ENCODE measurements at regions not wholly inside any gene's neighbourhood (a gene's known extent, or its start where the extent isn't known, plus 50 kb on each side); places are given as distances from the start of the nearest gene placed in this dataset.
"Not testable (repeated sequence)": the region's sequence is repeated elsewhere in the genome, so short reads cannot be mapped to it uniquely, and the experiment has no call there.

DNA sequence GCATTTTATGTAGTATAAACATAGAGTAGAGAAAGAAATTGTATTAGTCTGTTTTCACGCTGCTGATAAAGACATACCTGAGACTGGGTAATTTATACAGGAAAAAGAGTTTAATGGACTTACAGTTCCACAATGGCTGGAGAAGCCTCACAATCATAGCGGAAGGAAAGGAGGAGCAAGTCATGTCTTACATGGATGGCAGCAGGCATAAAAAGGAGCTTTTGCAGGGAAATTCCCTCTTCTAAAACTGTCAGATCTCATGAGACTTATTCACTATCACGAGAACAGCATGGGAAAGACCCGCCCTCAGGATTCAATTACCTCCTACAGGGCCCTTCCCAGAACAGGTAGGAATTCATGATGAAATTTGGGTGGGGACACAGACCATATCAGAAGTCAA lies 98.1 kb downstream of the ARRDC3 start:
- DNase-seq (ENCODE audit: low spot score) = not testable (repeated sequence)

DNA sequence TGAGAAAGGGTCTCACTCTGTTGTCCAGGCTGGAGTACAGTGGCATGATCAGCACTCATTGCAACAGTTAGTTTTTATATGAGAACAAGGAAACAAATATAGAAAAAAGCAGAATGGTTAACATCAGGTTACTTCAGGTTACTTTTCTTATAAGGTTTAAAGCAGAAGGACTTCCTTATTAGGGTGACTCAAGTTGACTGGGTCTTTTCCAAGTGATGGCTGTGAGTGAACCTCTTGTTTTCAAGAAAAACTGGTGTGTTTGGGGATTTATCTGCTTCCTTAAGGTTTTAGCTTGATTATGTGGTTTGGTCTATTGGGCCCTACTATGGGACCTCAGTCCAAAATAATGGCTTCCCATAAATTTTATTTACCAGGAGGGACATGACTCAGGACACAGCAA lies 99.2 kb downstream of the ARRDC3 start:
- DNase-seq (ENCODE audit: low spot score) = no peak

DNA sequence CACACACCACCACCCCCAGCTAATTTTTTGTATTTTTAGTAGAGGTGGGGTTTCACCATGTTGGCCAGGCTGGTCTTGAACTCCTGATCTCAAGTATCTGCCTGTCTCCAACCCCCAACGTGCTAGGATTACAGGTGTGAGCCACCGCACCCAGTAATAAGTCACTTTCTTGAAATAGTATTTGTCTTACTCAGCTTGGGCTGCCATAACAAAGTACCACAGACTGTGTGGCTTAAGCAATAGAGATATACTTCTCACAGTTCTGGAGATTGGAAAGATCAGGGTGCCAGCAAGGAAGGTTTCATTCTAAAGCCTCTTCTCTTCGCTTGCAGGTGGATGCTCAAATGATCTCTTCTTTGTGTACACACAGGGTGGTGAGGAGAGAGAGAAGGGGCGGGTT lies 99.8 kb downstream of the ARRDC3 start:
- no peak for DNase-seq (ENCODE audit: low spot score)

DNA sequence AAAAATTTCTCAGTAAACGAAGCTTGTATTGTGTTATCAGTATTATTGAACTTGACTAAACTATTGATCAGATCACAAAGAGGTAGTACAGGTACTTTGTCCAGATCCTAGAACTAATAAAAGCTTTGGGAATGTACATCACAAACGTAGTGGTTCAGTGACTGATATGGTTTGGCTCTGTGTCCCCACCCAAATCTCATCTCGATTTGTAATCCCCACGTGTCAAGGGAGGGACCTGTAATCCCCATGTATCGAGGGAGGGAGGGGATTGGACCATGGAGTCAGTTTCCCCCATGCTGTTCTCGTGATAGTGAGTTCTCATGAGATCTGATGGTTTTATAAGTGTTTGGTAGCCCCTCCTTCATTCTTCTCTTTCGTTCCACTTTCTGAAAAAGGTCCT lies 100.9 kb downstream of the ARRDC3 start:
- DNase-seq (ENCODE audit: low spot score) = no peak

DNA sequence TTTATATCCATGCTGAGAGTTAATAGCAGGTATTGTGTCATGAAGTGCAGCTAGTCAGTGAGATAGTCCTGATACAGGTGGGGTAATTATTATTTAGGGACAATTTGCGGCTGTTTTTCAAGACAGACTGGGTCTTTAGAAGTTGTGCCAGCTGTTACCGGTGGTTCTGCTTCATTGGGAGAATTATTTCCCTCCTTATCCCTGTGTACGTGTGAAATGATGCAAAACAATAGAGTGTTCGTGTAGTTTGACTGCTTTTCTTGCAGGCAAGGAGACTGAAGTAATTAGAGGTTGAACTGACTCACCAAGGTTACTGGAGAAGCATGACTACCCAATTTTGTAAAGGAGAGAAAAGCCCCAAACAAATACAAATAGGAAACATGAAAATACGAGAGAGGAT lies 101.7 kb downstream of the ARRDC3 start:
- DNase-seq (ENCODE audit: low spot score) = no peak

DNA sequence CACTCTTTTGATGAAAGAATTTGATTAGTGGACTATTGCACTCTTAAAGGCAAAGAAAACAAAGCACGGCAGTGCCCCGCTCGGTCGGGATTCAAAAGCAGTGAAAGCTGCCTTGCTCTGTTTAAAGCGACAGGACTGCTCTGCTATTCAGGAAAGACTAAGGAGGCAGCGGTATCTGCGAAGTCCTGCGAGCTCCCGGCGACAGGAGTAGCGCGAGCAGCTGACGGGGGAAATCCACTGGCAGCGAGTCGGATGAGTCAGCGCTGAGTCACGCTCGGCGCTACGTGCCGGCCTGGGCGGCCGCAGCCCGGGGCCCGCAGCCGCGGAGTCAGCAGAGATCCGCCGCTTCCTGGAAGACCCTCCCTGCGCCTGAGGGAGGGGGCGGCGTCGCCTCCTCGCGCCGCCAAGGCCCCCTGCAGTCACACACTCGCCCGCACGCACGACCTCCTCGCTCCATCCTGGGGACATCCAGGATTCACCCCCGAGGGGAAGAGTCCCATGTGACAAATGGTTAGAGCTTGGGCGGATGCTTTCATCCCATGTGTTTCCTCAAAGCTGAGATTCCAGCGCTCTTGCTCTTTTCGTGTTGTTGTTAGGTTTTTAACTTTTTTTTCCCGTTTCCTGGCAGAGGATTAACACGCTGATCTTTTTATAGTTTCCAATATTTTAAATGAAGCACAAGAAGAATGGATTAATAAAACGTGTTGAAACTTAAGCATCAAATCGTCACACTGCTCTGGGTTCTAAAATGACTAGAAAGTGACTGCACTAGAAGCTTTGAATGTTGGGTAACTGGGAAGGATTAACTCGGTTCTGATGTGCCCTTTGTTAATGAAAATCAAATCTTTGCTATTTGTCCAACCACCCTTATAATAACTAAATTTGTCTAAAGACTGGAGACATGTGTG lies 102.5 kb downstream of the ARRDC3 start:
- peak; percentile 93 for DNase-seq (ENCODE audit: low spot score)

DNA sequence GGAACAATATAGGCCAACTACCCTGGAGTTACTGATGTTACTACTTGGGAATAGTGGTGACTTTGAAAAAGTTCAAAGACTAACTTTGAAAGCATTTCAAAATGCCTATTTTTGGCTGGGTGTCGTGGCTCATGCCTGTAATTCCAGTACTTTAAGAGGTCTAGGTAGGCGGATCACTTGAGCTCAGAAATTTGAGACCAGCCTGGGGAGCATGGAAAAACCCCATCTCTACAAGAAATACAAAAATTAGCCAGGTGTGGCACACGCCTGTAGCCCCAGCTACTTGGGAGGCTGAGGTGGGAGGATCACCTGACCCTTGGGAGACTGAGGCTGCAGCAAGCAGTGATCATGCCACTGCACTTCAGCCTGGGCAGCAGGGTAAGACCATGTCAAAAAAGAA lies 105.3 kb downstream of the ARRDC3 start:
- DNase-seq (ENCODE audit: low spot score) = no peak

DNA sequence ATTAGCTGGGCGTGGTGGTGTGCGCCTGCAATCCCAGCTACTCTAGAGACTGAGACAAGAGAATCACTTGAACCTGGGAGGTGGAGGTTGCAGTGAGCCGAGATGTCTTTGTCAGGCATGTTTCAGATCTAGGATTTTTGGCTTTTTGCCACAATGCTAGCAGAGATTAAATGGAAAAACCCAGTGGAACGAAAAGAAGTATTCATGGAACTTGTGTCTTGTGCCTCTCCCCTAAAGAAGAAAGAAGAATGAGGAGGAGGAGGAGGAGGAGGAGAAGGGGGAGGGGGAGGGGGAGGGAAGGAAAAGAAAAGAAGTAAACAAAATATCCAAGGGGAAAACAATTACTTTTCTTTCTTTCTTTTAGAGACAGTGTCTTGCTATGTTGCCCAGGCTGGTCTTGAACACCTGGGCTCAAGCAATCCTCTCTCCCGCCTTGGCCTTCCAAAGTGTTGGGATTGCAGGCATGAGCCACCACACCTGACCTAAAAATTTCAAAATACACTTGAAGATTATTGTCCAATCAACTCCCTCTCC lies 106.0 kb downstream of the ARRDC3 start:
- DNase-seq (ENCODE audit: low spot score) = no peak

DNA sequence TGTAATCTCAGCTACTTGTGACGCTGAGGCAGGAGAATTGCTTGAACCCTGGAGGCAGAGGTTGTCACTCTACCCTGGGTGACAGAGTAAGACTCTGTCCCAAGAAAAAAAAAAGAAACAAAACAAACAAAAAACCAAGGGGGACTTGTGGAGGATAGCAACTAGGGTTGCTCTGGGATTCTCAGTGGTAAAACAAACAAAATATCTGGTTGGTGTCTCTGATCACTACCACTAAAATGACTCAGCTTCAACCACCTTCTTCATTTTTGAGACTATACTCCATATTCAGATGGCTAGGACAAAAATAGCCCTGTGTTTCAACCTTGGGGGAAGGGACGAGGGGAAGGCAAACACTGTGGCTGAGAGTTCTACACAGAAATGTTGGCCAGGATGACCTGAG lies 110.3 kb downstream of the ARRDC3 start:
- DNase-seq (ENCODE audit: low spot score) = no peak

DNA sequence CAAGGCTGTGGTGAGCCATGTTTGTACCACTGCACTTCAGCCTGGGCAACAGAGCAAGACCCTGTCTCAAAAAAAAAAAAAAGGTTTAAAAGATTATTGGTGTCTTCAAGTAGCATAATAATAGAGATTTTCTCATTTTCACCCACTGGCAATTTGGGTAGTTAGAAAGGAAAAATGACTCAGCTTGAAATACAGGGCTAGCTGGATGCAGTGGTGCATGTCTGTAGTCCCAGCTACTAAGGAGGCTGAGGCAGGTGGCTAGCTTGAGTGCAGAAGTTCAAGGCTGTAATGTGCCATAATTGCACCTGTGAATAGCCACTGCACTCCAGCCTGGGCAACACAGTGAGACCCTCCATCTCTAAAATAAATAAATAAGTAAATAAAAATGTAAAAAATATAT lies 111.1 kb downstream of the ARRDC3 start:
- no peak for DNase-seq (ENCODE audit: low spot score)

DNA sequence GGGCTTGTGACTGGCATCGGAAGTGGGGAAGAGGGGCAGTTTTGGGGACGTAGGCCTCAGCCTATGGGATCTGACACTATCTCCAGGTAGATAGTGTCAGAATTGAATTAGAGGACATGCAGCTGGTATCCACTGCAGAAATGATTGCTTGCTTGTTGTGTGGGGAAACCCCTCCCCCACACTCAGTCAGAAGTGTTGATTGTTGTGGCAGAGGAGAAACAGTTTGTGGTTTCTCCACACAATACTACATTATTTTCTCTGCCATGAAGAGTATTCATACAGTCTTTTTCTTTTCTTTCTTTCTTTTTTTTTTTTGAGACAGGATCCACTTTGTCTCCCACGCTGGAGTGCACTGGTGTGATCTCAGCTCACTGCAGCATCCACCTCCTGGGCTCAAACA lies 113.9 kb downstream of the ARRDC3 start:
- peak; percentile 23 for DNase-seq (ENCODE audit: low spot score)

DNA sequence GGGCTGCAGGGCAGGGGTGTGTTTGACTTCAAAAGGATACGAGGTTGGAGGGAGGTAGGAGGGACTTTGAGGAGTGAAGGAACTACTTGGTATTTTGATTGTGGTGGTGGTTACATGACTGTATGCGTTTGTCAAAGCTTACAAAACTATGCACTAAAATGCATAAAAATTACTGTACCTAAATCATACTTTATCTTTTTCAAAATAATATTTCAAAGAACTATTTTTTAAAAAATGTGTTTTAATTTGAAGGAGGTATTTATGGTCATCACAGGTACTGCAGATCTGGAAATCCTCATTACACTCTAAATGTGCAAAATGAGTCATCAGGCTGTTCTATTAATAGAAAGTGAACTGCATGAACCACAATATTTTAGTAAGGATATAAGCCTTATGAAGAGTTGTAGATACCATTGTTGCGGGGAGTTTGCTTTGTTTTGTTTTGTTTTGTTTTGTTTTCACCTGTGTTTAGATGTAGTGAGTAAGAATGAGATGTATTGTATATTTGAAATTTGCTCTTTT lies 116.9 kb downstream of the ARRDC3 start:
- no peak for DNase-seq (ENCODE audit: low spot score)

DNA sequence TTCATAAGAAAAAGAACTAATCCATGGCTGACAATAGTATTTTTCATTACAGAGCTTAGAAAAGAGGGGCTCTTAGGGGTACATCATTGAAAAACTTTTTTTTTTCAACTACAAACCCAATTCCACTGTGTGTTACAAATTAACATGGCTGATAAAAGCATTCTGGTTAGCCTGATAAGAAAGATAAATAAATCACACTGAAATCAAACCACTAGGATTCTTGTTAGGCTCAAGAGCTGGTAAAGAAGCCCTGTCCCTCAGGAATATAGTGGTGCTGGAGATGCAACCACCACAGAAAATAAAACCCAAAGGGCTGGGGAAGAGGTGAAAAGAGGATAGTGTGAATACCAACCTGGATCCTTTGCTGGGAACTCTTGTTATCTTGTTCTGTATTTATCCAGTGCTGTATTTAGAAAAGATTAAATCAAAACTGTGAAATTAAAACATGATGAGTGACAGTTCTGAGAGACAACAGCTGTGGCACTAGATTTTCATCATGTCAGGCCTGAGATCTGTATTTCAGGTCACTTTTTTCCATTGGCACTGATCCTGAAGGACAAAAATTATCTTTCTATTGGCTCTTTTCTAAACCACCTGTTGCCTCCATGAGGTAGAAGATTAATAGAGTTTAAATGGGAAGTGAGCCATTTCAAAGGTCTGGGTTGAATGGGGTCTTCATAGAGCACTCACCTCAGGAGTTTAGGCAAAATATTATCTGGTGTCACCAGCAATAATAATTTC lies 118.6 kb downstream of the ARRDC3 start:
- DNase-seq (ENCODE audit: low spot score) = peak; percentile 18

DNA sequence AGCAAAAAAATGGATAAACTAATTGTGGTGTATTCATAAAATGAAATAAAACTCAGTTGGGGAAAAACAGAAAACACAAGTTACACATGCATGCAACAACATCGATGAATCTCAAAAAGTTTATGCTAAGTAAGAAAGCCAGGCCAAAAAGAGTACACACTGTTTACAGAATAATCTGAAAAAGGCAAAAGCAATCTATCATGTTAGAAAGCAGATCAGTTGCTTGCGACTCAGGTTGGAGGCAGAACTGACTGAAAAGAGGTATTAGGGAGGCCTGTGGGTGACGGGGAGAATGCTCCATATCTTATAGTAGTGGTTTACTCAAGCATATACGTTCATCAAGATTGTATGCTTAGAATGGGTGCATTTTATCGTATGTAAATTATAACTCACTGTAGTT lies 119.2 kb downstream of the ARRDC3 start:
- no peak for DNase-seq (ENCODE audit: low spot score)

DNA sequence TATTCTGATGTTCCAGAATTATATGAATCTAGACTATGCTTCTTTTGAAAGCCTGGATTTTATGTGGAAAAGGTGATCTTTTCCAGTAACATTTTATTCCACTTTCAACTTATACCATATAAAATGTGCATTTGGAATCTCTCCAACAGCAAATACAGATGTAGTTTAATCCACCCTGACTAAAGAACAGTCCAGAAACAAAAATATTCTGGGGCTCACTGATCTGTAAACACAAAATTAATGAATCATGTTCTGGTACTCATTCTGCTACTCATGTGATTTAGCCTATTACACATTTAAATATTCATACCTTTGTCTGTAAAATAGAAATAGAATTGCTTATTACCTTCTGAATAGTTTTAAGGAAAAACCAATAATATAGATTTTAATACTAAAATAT lies 125.8 kb downstream of the ARRDC3 start:
- DNase-seq (ENCODE audit: low spot score) = no peak

DNA sequence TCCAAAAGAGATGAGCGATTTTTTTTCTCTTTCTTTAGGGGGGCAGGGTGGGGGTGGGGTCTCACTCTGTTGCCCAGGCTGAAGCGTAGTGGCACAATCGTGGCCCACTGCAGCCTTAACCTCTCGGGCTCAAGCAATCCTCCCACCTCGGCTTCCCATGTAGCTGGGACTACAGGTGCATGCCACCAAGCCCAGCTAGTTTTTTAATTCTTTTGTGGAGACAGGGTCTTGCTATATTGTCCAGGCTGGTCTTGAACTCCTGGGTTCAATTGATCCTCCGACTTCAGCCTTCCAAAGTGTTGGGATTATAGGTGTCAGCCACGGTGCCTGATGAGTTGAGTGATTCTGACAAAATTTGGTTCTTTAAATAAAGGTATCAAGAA lies 127.0 kb downstream of the ARRDC3 start:
- DNase-seq (ENCODE audit: low spot score) = no peak

DNA sequence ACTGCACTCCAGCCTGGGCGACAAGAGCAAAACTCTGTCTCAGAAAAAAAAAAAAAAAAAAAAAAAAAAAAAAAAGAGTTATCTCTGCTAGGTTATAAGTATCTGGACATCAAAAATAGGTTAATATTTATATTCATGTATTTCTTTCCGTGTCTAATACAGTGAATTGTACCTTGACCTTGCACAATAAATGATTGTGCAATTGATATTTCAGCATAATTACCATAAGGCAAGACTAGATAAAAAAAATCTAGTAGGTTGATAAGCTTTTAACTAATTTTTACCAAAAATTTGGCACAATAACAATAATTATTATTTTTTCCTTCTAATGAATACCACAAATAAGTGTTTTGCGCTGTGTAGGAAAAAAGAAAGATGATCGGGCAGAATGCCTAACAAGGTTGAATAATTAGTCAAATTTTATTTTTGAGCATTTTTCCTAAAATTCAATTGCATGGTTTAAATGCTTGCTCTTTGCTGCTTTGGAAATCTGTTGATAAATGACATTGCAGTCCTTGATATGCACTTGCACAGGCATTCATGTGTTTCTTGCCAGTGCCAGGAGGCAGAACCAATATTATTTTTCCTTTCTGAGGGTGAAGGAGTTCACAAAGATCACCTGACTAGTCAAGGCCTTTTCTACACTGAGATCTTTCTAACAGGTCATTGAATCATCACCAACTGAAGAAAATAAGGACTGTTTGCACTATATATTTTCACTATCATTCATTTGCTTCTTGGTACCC lies 127.5 kb downstream of the ARRDC3 start:
- no peak for DNase-seq (ENCODE audit: low spot score)

DNA sequence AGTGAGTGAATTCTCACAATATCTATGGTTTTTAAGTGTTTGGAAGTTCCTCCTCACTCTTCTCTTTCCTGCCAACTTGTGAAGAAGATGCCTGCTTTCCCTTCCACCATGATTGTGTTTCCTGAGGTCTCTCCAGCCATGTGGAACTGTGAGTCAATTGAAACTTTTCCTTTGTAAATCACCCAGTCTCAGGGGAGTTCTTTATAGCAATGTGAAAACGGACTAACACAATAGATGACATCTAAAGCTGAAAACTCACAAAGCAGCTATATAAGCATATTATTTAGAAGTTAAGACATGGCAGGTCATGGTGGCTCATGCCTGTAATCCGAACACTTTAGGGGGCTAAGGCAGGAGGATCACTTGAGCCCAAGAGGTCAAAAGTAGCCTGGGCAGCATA lies 130.2 kb downstream of the ARRDC3 start:
- DNase-seq (ENCODE audit: low spot score) = no peak

DNA sequence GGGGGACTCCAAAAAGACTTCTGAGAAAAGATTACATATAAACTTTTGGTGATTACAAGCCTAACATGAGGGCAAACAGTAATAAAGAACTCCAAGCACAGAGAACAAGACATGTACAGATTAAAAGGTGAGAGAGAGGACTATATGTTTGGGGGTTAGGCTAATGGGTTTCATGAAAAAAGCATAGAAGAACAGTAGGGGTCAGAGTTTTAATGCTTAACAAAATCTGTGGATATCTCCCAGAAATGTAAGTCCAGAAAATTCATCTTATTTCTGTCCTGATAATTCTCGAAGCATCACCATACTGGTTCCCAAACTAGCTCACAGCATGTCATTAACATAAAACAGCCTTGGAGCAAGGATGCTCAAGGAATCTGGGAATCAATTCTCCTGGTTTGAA lies 137.2 kb downstream of the ARRDC3 start:
- no peak for DNase-seq (ENCODE audit: low spot score)

DNA sequence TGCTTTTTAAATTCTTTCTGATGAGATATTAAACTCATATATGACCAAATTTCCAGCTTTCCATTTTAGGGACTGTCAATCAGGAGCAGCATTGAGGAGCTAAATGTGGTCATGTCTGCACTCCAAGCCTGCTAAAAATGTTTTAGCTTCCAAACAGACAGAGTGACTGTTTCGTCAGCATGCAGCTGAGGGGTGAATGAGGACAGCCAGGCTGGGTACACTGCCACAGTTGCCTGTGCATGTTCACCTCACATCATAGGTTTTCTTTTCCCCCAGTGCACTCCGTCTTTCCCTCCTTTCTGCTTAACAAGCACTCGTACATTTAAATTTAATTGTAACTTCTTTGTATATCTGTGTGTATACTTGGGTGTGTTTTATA lies 138.1 kb downstream of the ARRDC3 start:
- no peak for DNase-seq (ENCODE audit: low spot score)

DNA sequence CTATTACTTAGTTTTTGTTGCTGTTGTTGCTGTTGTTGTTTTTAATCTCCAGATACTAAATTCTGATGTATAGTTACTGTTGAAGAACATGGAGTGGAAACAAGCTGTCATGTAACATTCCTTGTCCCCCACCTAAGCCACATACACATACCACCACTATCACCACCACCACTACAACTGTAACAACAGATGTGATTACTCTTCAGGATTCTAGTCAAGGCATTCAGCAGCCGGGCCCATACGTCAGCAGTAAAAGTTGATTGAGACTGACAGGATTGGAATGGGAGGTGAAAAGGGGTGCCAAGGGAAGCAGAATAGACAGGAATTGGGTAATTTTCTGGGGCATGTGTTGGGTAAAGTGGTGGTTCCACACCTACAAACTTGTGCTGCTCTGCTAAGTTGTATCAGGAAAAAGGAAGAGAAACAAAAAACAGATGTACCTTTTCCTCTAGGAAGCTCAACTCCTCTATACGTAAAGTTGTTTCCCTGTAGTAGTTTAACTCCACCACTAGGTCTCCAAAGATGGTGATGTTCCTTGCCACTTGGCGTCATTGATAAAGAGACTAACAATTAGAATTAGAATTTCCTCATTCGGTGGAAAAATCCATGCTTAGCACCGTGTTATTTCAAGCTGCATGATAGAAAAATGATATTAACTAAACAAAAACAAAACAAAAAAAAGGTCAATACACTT lies 138.6 kb downstream of the ARRDC3 start:
- no peak for DNase-seq (ENCODE audit: low spot score)

Measured in SK-N-DZ (cell line).